Breast epithelium (tissue), 4 donors: ENCODE measurements at regions not wholly inside any gene's neighbourhood (a gene's known extent, or its start where the extent isn't known, plus 50 kb on each side); places are given as distances from the start of the nearest gene placed in this dataset.
A peak's percentile ranks its signal among the peaks of the same experiment; 100 is the strongest.

ENCODE experiments used
- DNase-seq, 2 donors: peaks; one replicate each; pipeline ENCODE4 v3.0.0-alpha.2; 2019; ENCODE audit warnings: low spot score in 2 of 2
- H3K27ac ChIP-seq, 2 donors: fragments of 200-600 bp; sonication (generic) in 1 of 2; one replicate each; pipeline ENCODE4 v1.5.1; 2016 to 2019; ENCODE audit warnings: mild to moderate bottlenecking in 1 of 2
- H3K27me3 ChIP-seq, 2 donors: fragments of 200-600 bp; sonication (generic) in 1 of 2; one replicate each; pipeline versions ENCODE4 v1.5.1 to v1.6.0; 2017 to 2019; ENCODE audit warnings: control low read depth in 1 of 2, mild to moderate bottlenecking in 1 of 2
- H3K36me3 ChIP-seq: fragments of 200-600 bp; one replicate; pipeline ENCODE4 v1.5.1; 2019
- H3K4me1 ChIP-seq, 2 donors: fragments of 200-600 bp; sonication (generic); one replicate each; pipeline ENCODE4 v1.5.1; 2016 to 2019; ENCODE audit warnings: control low read depth in 1 of 2
- H3K4me3 ChIP-seq, 3 donors: fragments of 200-600 bp; sonication (generic); 1 replicate in 2 of 3; 2 replicates in 1 of 3; pipeline ENCODE4 v1.5.1; 2016 to 2019; ENCODE audit warnings: mild to moderate bottlenecking in 3 of 3, moderate library complexity in 2 of 3
- H3K9me3 ChIP-seq, 2 donors: fragments of 200-600 bp; sonication (generic) in 1 of 2; one replicate each; pipeline ENCODE4 v1.5.1; 2016 to 2019; ENCODE audit warnings: control low read depth in 1 of 2
- CTCF ChIP-seq, 3 donors: fragments of 450-650 bp; IDR thresholded peaks; one replicate each; pipeline ENCODE4 v1.5.1; 2016 to 2017; ENCODE audit warnings: antibody characterized with exemption in 3 of 3, mild to moderate bottlenecking in 3 of 3, moderate library complexity in 3 of 3
- POLR2A ChIP-seq: fragments of 450-650 bp; IDR thresholded peaks from one replicate; pipeline ENCODE4 v1.6.1; 2016; ENCODE audit warnings: antibody characterized with exemption, mild to moderate bottlenecking, moderate library complexity
- POLR2AphosphoS5 ChIP-seq, 3 donors: sonication (generic); formaldehyde crosslinking; IDR thresholded peaks; one replicate each; pipeline ENCODE4 v1.6.1; 2017; ENCODE audit warnings: antibody characterized with exemption in 3 of 3
- intact Hi-C: fragments of 100-400 bp; cut with DNase I; formaldehyde crosslinking; loops from one replicate; pipeline ENCODE4 v1.15.1; 2023; ENCODE audit warnings: low total_unique reads

GRCh38 chr4:41472081-41472480, 65.9 kb upstream of the LIMCH1 start:
- Histone ChIP-seq H3K36me3 (no peaks in the 10 kb centered on the region), H3K4me3 (no peak overlapping the region), H3K27ac (no peak overlapping the region), H3K9me3 (no peaks in the 10 kb centered on the region), H3K27me3 (no peaks in the 10 kb centered on the region), H3K4me1 (no peaks in the 10 kb centered on the region)
- DNase-seq = no peak
- TF ChIP-seq CTCF (IDR thresholded peaks at IDR 0.05) = no peak
- no peak for TF ChIP-seq POLR2AphosphoS5 (IDR thresholded peaks at IDR 0.05)
- no peak for TF ChIP-seq POLR2A
- intact Hi-C loops = no loop called here

DNA sequence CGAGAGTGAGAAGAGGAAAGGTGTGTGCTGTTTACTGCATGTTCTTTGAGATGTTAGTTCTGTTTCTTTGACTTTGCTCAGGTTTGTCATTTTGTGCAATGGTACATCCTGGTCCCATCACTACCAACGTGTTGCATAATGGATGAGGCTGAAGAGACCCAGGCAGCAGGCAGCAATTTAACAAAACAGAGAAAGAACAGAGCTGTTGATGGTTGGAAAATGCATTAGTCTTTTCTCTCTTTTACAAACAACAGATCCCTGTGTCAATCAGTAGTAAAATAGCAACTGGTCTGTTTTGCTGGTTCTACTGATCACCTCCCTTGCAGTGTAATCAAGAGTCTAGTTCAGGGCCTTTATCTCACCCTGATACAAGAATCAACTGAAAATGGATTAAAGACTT, 64.8 kb upstream of the LIMCH1 start:
- TF ChIP-seq POLR2AphosphoS5 (IDR thresholded peaks at IDR 0.05) = no peak
- no peak for TF ChIP-seq POLR2A
- no peak for TF ChIP-seq CTCF (IDR thresholded peaks at IDR 0.05)
- Histone ChIP-seq H3K36me3 (no peaks in the 10 kb centered on the region), H3K9me3 (no peaks in the 10 kb centered on the region), H3K4me1 (no peaks in the 10 kb centered on the region), H3K27ac (no peak overlapping the region), H3K4me3 (no peak overlapping the region), H3K27me3 (no peaks in the 10 kb centered on the region)
- intact Hi-C loops = no loop called here
- DNase-seq = no peak

- H3K4me3 ChIP-seq = no peak overlapping the region
- no peak for TF ChIP-seq POLR2A
- no peak for TF ChIP-seq CTCF (IDR thresholded peaks at IDR 0.05)
- no peak for TF ChIP-seq POLR2AphosphoS5 (IDR thresholded peaks at IDR 0.05)
- no peak for DNase-seq
- H3K4me1 ChIP-seq = no peaks in the 10 kb centered on the region
- H3K9me3 ChIP-seq = no peaks in the 10 kb centered on the region
- H3K36me3 ChIP-seq = no peaks in the 10 kb centered on the region
- no peak overlapping the region for H3K27ac ChIP-seq
- no peaks in the 10 kb centered on the region for H3K27me3 ChIP-seq
- intact Hi-C loops = no loop called here
Measured at GRCh38 chr4:41475402-41475801, 62.6 kb upstream of the LIMCH1 start.

DNA sequence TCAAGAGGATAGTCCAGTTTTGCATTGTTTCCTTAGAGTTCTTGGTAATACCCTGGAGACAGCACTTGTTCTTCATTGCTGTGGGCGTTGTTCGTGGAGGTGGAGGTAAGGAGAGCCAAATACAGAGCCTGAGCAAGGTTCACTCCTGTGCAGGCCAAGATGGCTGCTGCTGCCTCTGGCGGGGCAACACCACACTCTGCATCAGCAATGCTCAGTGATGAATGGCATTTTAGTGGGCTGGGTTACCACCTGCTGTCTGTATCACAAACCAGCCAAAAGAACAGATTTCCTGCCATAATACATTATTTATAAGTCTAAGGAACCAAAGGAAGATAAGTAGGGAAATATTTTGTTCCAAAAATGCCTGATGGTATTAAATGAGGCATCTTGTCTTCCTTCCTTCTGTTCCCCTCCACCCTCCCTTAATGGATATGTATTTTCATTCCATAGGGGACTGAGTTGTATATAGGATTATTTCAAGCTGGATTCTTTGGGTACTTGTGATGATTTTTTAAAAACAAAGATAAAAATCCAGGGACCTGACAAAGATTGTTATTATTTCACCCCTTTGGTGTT, 61.6 kb upstream of the LIMCH1 start:
- no peaks in the 10 kb centered on the region for H3K27me3 ChIP-seq
- H3K4me1 ChIP-seq = no peaks in the 10 kb centered on the region
- H3K4me3 ChIP-seq = no peak overlapping the region
- no peaks in the 10 kb centered on the region for H3K36me3 ChIP-seq
- no peak overlapping the region for H3K27ac ChIP-seq
- no peak for DNase-seq
- intact Hi-C loops = no loop called here
- no peaks in the 10 kb centered on the region for H3K9me3 ChIP-seq
- no peak for TF ChIP-seq POLR2AphosphoS5 (IDR thresholded peaks at IDR 0.05)
- TF ChIP-seq POLR2A = no peak
- no peak for TF ChIP-seq CTCF (IDR thresholded peaks at IDR 0.05)

GRCh38 chr4:41477181-41477905, 60.6 kb upstream of the LIMCH1 start:
- DNase-seq = no peak
- no peak for TF ChIP-seq POLR2A
- Histone ChIP-seq H3K4me1 (no peaks in the 10 kb centered on the region), H3K9me3 (no peaks in the 10 kb centered on the region), H3K27ac (peak overlapping the region in 1 of 2 donors; percentile 7), H3K4me3 (no peak overlapping the region), H3K36me3 (no peaks in the 10 kb centered on the region), H3K27me3 (no peaks in the 10 kb centered on the region)
- intact Hi-C loops = no loop called here
